HG03457 (cell line): ENCODE measurements at regions not wholly inside any gene's neighbourhood (a gene's known extent, or its start where the extent isn't known, plus 50 kb on each side); places are given as distances from the start of the nearest gene placed in this dataset.

Experiments used
- ATAC-seq: cut with Tn5 transposase; IDR thresholded peaks from one replicate; pipeline ENCODE4 v1.9.1; 2021; ENCODE audit warnings: moderate number of reproducible peaks; ENCODE audit not compliant: unreplicated experiment

GRCh38 chr7:46565253-46566096, 644.4 kb upstream of the IGFBP3 start:
- no peak for ATAC-seq

- ATAC-seq = no peak
Observed at GRCh38 chr7:46559194-46559832, 638.2 kb upstream of the IGFBP3 start.

GRCh38 chr7:46558482-46559193, 637.6 kb upstream of the IGFBP3 start:
- ATAC-seq = no peak

GRCh38 chr7:46557781-46558180, 636.7 kb upstream of the IGFBP3 start:
- ATAC-seq = no peak

GRCh38 chr7:46557295-46557711, 636.2 kb upstream of the IGFBP3 start:
- no peak for ATAC-seq

GRCh38 chr7:46554688-46555422, 633.8 kb upstream of the IGFBP3 start:
- ATAC-seq = no peak

GRCh38 chr7:46551603-46552002, 630.5 kb upstream of the IGFBP3 start:
- ATAC-seq = no peak

GRCh38 chr7:46550864-46551263, 629.8 kb upstream of the IGFBP3 start:
- ATAC-seq = no peak

- ATAC-seq = no peak
Observed at GRCh38 chr7:46549892-46550639, 629.0 kb upstream of the IGFBP3 start.

- ATAC-seq = no peak
Observed at GRCh38 chr7:46549347-46549746, 628.3 kb upstream of the IGFBP3 start.

- ATAC-seq = no peak
Observed at GRCh38 chr7:46547044-46547443, 626.0 kb upstream of the IGFBP3 start.

GRCh38 chr7:46545790-46546189, 624.7 kb upstream of the IGFBP3 start:
- ATAC-seq = no peak

GRCh38 chr7:46544396-46545008, 623.4 kb upstream of the IGFBP3 start:
- no peak for ATAC-seq

GRCh38 chr7:46542076-46542475, 621.0 kb upstream of the IGFBP3 start:
- ATAC-seq = no peak

- ATAC-seq = no peak
Observed at GRCh38 chr7:46539892-46540483, 618.9 kb upstream of the IGFBP3 start.

- ATAC-seq = no peak
Observed at GRCh38 chr7:46537191-46537905, 616.3 kb upstream of the IGFBP3 start.

- ATAC-seq = no peak
Observed at GRCh38 chr7:46534664-46535588, 613.9 kb upstream of the IGFBP3 start.

- ATAC-seq = no peak
Observed at GRCh38 chr7:46533946-46534345, 612.9 kb upstream of the IGFBP3 start.
